GM10248 (cell line): ENCODE measurements at regions not wholly inside any gene's neighbourhood (a gene's known extent, or its start where the extent isn't known, plus 50 kb on each side); places are given as distances from the start of the nearest gene placed in this dataset.

Source experiments
- CTCF ChIA-PET: fragments of 300-600 bp; sonication (Branson Sonifier 250); formaldehyde crosslinking; extraction: SDS; loops from one replicate; lab custom pipeline; 2021; ENCODE audit warnings: antibody characterized with exemption; lab: Yijun Ruan, JAX
- POLR2A ChIA-PET: fragments of 350-650 bp; sonication (Branson Sonifier 250); formaldehyde crosslinking; extraction: SDS; loops from one replicate; lab custom pipeline; 2020; ENCODE audit warnings: antibody characterized with exemption; lab: Yijun Ruan, JAX
- DNase-seq: peaks from one replicate; pipeline ENCODE4 v3.0.0; 2012; ENCODE audit errors: extremely low spot score
- CTCF ChIP-seq: IDR thresholded peaks from 2 replicates; pipeline ENCODE4 v1.5.1; 2012; ENCODE audit warnings: mild to moderate bottlenecking, low read depth; ENCODE audit errors: extremely low read depth, missing control alignments, control extremely low read depth

GRCh38 chr3:86126552-86126951, 864.4 kb downstream of the VGLL3 start:
- POLR2A ChIA-PET = no interaction called here
- CTCF ChIA-PET = no interaction called here
- no peak for TF ChIP-seq CTCF
- DNase-seq = no peak
